PC-3 (cell line): ENCODE measurements at regions not wholly inside any gene's neighbourhood (a gene's known extent, or its start where the extent isn't known, plus 50 kb on each side); places are given as distances from the start of the nearest gene placed in this dataset.

Experiments
- ATAC-seq: fragments of 200-7000 bp; cut with Tn5 transposase; 2 replicates; pipeline ENCODE4 v1.9.1; 2020; ENCODE audit warnings: mild to moderate bottlenecking, moderate library complexity
- BruUV-seq: library from RNA; stranded (reverse); fragments of 400-500 nt; replicated peaks from 2 replicates; lab custom pipeline; 2021; lab: Mats Ljungman, UMichigan
- CTCF ChIA-PET: fragments of 300-600 bp; sonication (Branson Sonifier 250); formaldehyde crosslinking; loops from one replicate; lab custom pipeline; 2022; ENCODE audit warnings: antibody characterized with exemption; lab: Charles Lee
- POLR2A ChIA-PET: fragments of 300-600 bp; sonication (Branson Sonifier 250); formaldehyde crosslinking; loops from one replicate; lab custom pipeline; 2022; ENCODE audit warnings: antibody characterized with exemption; ENCODE audit not compliant: unreplicated experiment; lab: Charles Lee
- DNase-seq: peaks from one replicate; pipeline ENCODE4 v3.0.0-alpha.2; 2015
- H2AFZ ChIP-seq: fragments of 300-600 bp; sonication (generic); 2 replicates; pipeline ENCODE4 v1.6.0; 2016; ENCODE audit warnings: antibody characterized with exemption, low read length
- H3F3A ChIP-seq: fragments of 300-600 bp; sonication (generic); one replicate; pipeline ENCODE4 v1.6.0; 2017; ENCODE audit warnings: antibody characterized with exemption, low read length, control low read depth, mild to moderate bottlenecking; ENCODE audit not compliant: unreplicated experiment
- H3K27ac ChIP-seq: fragments of 300-600 bp; sonication (generic); 2 replicates; pipeline ENCODE4 v1.5.1; 2016; ENCODE audit warnings: mild to moderate bottlenecking, low read length
- H3K27me3 ChIP-seq: fragments of 300-600 bp; sonication (generic); 2 replicates; pipeline ENCODE4 v1.6.1; 2016; ENCODE audit warnings: low read length, mixed read lengths
- H3K36me3 ChIP-seq: fragments of 300-600 bp; sonication (generic); 2 replicates; pipeline ENCODE4 v1.6.1; 2016; ENCODE audit warnings: low read depth, mixed run types, low read length, mixed read lengths
- H3K4me1 ChIP-seq: fragments of 300-600 bp; sonication (generic); 2 replicates; pipeline ENCODE4 v1.5.1; 2016; ENCODE audit warnings: low read length; ENCODE audit not compliant: insufficient read depth
- H3K4me2 ChIP-seq: fragments of 300-600 bp; sonication (generic); 2 replicates; pipeline ENCODE4 v1.6.0; 2016; ENCODE audit warnings: low read length
- H3K4me3 ChIP-seq: fragments of 300-600 bp; sonication (generic); 2 replicates; pipeline ENCODE4 v1.5.1; 2016; ENCODE audit warnings: mild to moderate bottlenecking, low read length, mixed read lengths
- H3K79me2 ChIP-seq: fragments of 300-600 bp; sonication (generic); 2 replicates; pipeline ENCODE4 v1.6.1; 2017; ENCODE audit warnings: low read length, mixed read lengths
- H3K9ac ChIP-seq: fragments of 300-600 bp; sonication (generic); 2 replicates; pipeline ENCODE4 v1.6.0; 2016; ENCODE audit warnings: mild to moderate bottlenecking, low read length
- H3K9me2 ChIP-seq: fragments of 300-600 bp; sonication (generic); replicated peaks from 2 replicates; pipeline ENCODE4 v1.6.1; 2016; ENCODE audit warnings: mixed run types, low read length, mixed read lengths
- H3K9me3 ChIP-seq: fragments of 300-600 bp; sonication (generic); 2 replicates; pipeline ENCODE4 v1.6.1; 2016; ENCODE audit warnings: low read length, mixed read lengths
- H4K20me1 ChIP-seq: fragments of 300-600 bp; sonication (generic); 2 replicates; pipeline ENCODE4 v1.6.1; 2016; ENCODE audit warnings: low read length, mixed read lengths
- CTCF ChIP-seq: fragments of 300-600 bp; sonication (generic); conservative IDR thresholded peaks from 2 replicates; pipeline ENCODE4 v1.5.1; 2017; ENCODE audit warnings: antibody characterized with exemption, low read depth, mild to moderate bottlenecking, low read length
- EZH2 ChIP-seq: fragments of 300-600 bp; sonication (generic); IDR thresholded peaks from one replicate; pipeline ENCODE4 v1.6.1; 2017; ENCODE audit warnings: antibody characterized with exemption, mild to moderate bottlenecking, low read length; ENCODE audit not compliant: unreplicated experiment
- EZH2phosphoT487 ChIP-seq: fragments of 300-600 bp; sonication (generic); IDR thresholded peaks from 2 replicates; pipeline ENCODE4 v1.6.1; 2018; ENCODE audit warnings: mild to moderate bottlenecking, antibody characterized with exemption, low read length, borderline replicate concordance
- intact Hi-C: fragments of 100-400 bp; cut with micrococcal nuclease; formaldehyde crosslinking; loops from 2 replicates; pipeline ENCODE4 v1.9.0; 2023

GRCh38 chr16:8310816-8311215, 279.5 kb downstream of the TMEM114 start:
- no peak overlapping the region for H3K4me2 ChIP-seq
- no peaks in the 10 kb centered on the region for H3K79me2 ChIP-seq
- ChIA-PET CTCF (no interaction called here), POLR2A (no interaction called here)
- BruUV-seq, result no TSS peak
- no peaks in the 10 kb centered on the region for H3K36me3 ChIP-seq
- no peaks in the 10 kb centered on the region for H3K27me3 ChIP-seq
- H3K27ac ChIP-seq, result no peak overlapping the region
- H3K9ac ChIP-seq, result no peak overlapping the region
- ATAC-seq (no peak), DNase-seq (no peak)
- no peaks in the 10 kb centered on the region for H3K9me3 ChIP-seq
- no peaks in the 10 kb centered on the region for H3F3A ChIP-seq
- TF ChIP-seq EZH2phosphoT487, result no peak
- TF ChIP-seq CTCF, result no peak
- no peak for TF ChIP-seq EZH2
- no peaks in the 10 kb centered on the region for H3K4me1 ChIP-seq
- no peak overlapping the region for H3K4me3 ChIP-seq
- intact Hi-C loops, result no loop called here
- H4K20me1 ChIP-seq, result no peaks in the 10 kb centered on the region
- H2AFZ ChIP-seq, result no peak overlapping the region
- H3K9me2 ChIP-seq, result no peaks in the 10 kb centered on the region

GRCh38 chr16:8310323-8310722, 280.0 kb downstream of the TMEM114 start:
- no peak overlapping the region for H3K9ac ChIP-seq
- intact Hi-C loops, result no loop called here
- no peaks in the 10 kb centered on the region for H3K36me3 ChIP-seq
- no peaks in the 10 kb centered on the region for H3K27me3 ChIP-seq
- ATAC-seq (no peak), DNase-seq (no peak)
- no peaks in the 10 kb centered on the region for H3K79me2 ChIP-seq
- no peak for TF ChIP-seq EZH2phosphoT487
- no peak for TF ChIP-seq EZH2
- TF ChIP-seq CTCF, result no peak
- ChIA-PET POLR2A (no interaction called here), CTCF (no interaction called here)
- H3K9me2 ChIP-seq, result no peaks in the 10 kb centered on the region
- H3K9me3 ChIP-seq, result no peaks in the 10 kb centered on the region
- H3K4me1 ChIP-seq, result no peaks in the 10 kb centered on the region
- no peak overlapping the region for H3K4me2 ChIP-seq
- no peak overlapping the region for H3K27ac ChIP-seq
- no peak overlapping the region for H3K4me3 ChIP-seq
- no peaks in the 10 kb centered on the region for H4K20me1 ChIP-seq
- H3F3A ChIP-seq, result no peaks in the 10 kb centered on the region
- no TSS peak for BruUV-seq
- H2AFZ ChIP-seq, result no peak overlapping the region

GRCh38 chr16:8305201-8305600, 285.1 kb downstream of the TMEM114 start:
- Histone ChIP-seq H3K79me2 (no peaks in the 10 kb centered on the region), H2AFZ (no peak overlapping the region), H3F3A (no peaks in the 10 kb centered on the region), H3K27me3 (no peaks in the 10 kb centered on the region), H3K4me1 (no peaks in the 10 kb centered on the region), H3K27ac (no peak overlapping the region), H3K9me3 (no peaks in the 10 kb centered on the region), H3K36me3 (no peaks in the 10 kb centered on the region), H3K4me3 (no peak overlapping the region), H3K9ac (no peak overlapping the region), H4K20me1 (no peaks in the 10 kb centered on the region), H3K9me2 (no peaks in the 10 kb centered on the region), H3K4me2 (no peak overlapping the region)
- no peak for DNase-seq
- ChIA-PET POLR2A (no interaction called here), CTCF (no interaction called here)
- intact Hi-C loops, result no loop called here
- no peak for ATAC-seq
- TF ChIP-seq EZH2 (no peak), EZH2phosphoT487 (no peak)
- BruUV-seq, result no TSS peak
